ENCODE measurements at regions not wholly inside any gene's neighbourhood (a gene's known extent, or its start where the extent isn't known, plus 50 kb on each side); places are given as distances from the start of the nearest gene placed in this dataset.

GRCh38 chr10:130928306-130928705 lies 383.2 kb downstream of the TCERG1L start:
- TF ChIP-seq POLR2AphosphoS5 (IDR thresholded peaks at IDR 0.05) (no peak), CTCF (IDR thresholded peaks at IDR 0.05) (no peak), POLR2A (IDR thresholded peaks at IDR 0.05) (no peak)
